ENCODE measurements at regions not wholly inside any gene's neighbourhood (a gene's known extent, or its start where the extent isn't known, plus 50 kb on each side); places are given as distances from the start of the nearest gene placed in this dataset.

DNA sequence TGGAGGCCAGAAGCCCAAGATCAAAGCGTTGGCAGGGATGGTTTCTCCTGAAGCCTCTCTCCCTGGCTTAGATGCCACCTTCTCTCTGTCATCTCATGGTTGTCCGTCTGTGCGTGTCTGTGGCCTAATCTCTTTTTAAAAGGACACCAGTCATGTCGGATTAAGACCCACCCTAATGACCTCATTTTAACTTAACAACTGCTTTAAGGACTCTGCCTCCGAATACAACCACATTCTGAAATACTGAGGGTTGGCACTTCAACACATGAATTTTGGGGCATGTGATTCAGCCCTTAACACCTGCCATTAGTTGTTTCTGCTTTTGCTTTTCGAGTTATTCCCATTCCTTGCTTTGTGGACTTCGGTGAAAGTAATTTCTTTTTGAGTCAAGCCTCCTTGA, 97.8 kb upstream of the SMIM21 start:
- no peak for DNase-seq

- no peak for DNase-seq
Observed at GRCh38 chr18:75524841-75525240, 97.3 kb upstream of the SMIM21 start.

GRCh38 chr18:75524181-75524580, 96.7 kb upstream of the SMIM21 start:
- DNase-seq: no peak

GRCh38 chr18:75521816-75522215, 94.3 kb upstream of the SMIM21 start:
- no peak for DNase-seq

DNA sequence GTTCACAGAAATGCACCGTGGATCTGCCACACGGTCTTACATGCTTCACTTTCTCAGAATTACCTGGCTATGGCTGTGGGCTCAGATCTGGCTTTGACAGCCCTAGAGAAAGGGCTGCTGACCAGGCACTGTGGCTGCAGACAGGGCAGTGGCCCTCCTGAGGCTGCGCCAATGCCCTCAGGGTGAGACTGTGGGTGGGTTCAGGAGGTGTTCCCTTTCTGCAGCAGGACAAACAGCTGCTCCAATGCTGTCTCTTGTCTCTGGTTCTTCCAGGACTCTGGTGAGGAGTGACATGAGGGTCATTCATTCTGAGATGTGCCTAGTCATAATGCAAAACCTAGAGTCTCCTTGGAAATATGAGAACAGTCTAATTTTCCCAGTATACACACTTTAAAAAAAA, 90.5 kb upstream of the SMIM21 start:
- no peak for DNase-seq

- no peak for DNase-seq
Observed at GRCh38 chr18:75517286-75517685, 89.8 kb upstream of the SMIM21 start.

DNA sequence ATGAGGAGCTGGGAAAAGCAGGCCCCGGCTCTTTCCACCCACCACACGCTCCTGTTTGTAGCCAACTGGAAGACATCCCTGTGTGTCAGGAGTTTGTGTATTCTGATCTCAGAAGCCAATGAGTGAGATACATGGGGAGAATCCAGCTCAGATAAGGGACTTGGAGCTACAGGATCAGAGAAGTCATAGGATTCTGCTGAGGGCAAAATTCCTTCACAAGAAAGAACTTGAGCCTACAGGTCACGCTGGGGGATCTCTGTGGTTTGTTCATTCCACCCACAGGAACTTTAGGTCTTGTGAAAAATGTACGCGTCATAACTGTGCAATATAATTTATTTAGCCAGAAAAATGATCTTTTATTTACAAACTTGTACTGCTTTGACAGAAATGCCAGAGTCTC, 80.1 kb upstream of the SMIM21 start:
- no peak for DNase-seq

GRCh38 chr18:75506913-75507312, 79.4 kb upstream of the SMIM21 start:
- DNase-seq: no peak

DNA sequence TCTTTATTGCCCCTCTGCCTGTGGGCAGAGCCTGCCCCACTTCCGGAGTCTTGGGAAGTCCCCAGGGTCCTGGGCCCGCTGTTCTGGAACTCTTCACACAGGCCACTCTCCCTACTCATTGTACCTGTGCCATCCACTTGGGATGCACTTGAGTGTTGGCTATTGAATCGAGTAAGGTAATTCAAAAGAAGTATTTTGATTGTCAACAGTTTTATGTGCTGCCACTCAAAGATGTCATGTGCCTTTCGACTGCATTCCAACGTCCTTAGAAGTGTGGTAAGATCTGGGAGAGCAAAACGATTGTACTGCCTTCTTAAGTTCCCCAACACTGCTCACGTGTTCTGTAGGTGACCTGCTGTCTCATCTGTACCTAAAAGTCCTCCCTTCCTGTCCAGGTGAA, 77.0 kb upstream of the SMIM21 start:
- peak in 1 of 3 experiments; percentile 55 for DNase-seq

DNA sequence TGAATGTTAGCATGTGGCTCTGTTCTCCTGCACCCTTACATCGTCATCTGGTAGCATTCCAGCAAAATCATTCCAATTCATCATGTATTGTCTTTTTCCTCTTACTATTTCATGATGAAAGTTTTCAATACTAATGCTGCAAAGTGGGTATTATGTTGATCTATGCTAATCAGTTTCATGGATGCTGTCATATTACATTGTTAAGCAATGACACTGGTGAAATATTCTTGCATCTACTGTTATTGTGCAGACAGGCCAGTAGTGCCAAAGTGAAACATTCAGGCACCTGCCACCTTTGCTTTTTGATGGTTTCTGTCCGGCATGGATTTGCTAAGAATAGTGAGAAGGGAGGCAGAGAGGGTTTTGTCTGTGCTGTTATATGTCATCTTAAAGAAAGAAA, 76.1 kb upstream of the SMIM21 start:
- DNase-seq: no peak

- no peak for DNase-seq
Observed at GRCh38 chr18:75502286-75502685, 74.8 kb upstream of the SMIM21 start.

DNA sequence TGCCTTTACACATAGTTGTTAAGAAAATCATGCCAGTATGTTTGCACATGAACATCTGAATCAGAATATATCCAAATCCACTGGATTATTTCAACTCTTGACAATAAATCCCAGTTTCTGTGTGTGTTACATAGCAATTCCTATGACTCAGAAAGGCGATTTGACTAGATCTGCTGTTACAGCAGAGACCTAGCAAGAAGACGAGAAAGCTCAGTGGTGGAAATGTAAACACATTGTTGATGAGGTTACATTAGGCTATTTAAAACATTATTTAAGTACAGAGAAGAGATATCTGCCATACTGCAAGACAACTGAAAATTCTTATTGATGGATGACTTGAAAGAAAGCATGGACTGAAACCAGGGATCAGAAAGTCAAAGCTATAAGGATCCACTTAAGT, 73.0 kb upstream of the SMIM21 start:
- DNase-seq: no peak

- DNase-seq: no peak
Observed at GRCh38 chr18:75497576-75498235, 70.2 kb upstream of the SMIM21 start.

DNA sequence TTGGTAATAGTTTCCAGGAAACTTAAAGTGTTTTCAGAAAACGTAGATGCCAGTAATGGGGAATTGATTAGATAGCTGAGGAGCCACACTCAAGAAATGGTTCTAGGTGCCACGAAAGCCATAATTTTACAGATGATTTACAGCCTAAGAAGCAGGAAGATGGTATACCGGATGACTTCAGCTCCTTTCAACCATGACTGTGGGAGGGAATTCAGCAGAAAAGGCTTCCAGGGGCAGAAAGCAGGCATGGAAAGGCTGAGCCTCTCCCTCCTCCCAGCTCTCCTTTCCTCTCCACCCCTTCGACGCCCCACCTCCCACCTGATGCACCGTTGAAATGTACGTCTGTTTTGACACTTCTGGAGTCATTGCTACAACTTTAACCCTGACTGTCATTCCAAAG, 68.6 kb upstream of the SMIM21 start:
- DNase-seq: peak in 1 of 3 experiments; percentile 35

DNA sequence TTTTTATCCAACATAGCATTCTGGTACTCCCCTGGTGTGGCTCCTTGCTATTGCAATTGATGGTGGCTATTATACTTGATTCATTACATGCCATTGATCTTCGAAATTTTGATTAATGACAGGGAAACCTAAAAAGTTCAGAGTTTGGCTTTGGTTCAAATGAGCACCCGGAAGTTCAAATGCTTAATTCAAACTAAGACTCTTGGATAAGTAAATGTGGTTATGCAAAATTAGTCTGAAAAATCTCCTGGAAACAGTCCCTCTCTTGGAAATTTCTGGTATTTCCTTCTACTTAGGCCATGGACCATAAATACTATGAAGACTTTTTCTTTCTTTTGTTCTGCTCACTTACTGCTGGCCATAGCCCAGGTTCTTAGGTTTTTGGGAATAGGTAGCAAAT, 65.3 kb upstream of the SMIM21 start:
- no peak for DNase-seq

GRCh38 chr18:75491361-75491760, 63.9 kb upstream of the SMIM21 start:
- no peak for DNase-seq

GRCh38 chr18:75489493-75490190, 62.1 kb upstream of the SMIM21 start:
- peak in 2 of 3 experiments; percentile 9 to 46 for DNase-seq

DNA sequence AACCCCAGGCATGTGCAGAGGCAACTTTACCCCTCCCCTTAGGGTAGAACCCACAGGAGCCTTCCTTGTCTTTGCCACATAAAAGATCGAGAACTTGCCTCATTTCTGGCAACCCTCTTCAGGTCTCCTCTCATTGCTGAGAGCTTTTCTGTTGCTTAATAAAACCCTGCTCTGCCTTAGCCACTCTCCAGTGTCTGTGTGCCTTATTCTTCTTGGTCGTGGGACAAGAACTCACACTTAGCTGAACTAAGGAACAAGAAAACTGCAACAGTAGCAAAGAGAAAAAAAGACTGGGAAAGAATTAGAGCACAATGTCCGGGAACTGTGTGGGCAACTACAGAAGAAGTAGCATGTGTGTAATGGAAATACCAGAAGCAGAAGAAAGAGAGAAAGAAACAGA, 56.2 kb upstream of the SMIM21 start:
- peak in 1 of 3 experiments; percentile 5 for DNase-seq

- DNase-seq: no peak
Observed at GRCh38 chr18:75482880-75483279, 55.4 kb upstream of the SMIM21 start.

GRCh38 chr18:75480487-75480886, 53.0 kb upstream of the SMIM21 start:
- no peak for DNase-seq

GRCh38 chr18:75478996-75479880, 51.7 kb upstream of the SMIM21 start:
- peak; percentile 42 to 93 (median 65) for DNase-seq

DNA sequence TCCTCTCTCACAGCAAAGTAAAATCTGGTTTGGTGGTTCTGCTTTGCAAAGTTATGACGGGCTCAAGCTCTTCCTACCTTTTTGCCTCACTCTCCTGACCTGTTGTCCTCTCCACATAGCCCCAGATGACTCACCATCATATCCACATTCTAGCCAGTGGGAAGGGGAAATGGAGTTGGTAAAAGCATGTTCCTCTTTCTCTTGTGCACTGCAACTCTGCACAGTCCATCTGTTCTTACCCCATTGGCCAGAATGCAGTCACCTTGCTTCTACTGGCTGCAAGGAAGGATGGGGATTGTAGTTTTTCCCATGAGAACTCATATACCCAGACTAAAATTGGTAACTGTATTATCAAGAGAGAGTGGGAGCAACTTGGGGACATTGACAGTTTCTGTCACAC, 50.4 kb upstream of the SMIM21 start:
- DNase-seq: peak in 1 of 3 experiments; percentile 25

All from NCI-H1417 (cell line).